Astrocyte of the hippocampus (primary cell): ENCODE measurements at regions not wholly inside any gene's neighbourhood (a gene's known extent, or its start where the extent isn't known, plus 50 kb on each side); places are given as distances from the start of the nearest gene placed in this dataset.
"Not testable (repeated sequence)": the region's sequence is repeated elsewhere in the genome, so short reads cannot be mapped to it uniquely, and the experiment has no call there.

Source experiments
- DNase-seq: peaks from one replicate; pipeline ENCODE4 v3.0.0; 2011; ENCODE audit warnings: low read depth, low spot score

DNA sequence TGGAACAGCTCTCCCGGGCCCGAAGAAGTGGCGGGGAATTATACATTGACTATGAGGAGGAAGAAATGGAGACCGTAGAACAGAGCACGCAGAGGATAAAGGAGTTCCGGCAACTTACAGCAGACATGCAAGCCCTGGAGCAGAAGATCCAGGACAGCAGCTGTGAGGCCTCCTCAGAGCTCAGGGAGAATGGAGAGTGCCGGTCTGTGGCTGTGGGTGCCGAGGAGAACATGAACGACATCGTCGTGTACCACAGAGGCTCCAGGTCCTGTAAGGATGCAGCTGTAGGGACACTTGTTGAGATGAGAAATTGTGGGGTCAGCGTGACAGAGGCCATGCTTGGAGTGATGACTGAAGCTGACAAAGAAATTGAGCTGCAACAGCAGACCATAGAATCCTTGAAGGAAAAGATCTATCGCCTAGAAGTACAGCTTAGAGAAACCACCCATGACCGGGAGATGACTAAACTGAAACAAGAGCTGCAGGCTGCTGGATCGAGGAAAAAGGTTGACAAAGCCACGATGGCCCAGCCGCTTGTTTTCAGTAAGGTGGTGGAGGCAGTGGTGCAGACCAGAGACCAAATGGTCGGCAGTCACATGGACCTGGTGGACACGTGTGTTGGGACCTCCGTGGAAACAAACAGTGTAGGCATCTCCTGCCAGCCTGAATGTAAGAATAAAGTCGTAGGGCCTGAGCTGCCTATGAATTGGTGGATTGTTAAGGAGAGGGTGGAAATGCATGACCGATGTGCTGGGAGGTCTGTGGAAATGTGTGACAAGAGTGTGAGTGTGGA is 129.5 kb upstream of the DMRT1 start:
- DNase-seq: no peak

DNA sequence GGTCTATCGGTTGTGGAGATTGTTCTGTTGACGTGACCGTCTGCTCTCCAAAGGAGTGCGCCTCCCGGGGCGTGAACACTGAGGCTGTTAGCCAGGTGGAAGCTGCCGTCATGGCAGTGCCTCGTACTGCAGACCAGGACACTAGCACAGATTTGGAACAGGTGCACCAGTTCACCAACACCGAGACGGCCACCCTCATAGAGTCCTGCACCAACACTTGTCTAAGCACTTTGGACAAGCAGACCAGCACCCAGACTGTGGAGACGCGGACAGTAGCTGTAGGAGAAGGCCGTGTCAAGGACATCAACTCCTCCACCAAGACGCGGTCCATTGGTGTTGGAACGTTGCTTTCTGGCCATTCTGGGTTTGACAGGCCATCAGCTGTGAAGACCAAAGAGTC is 128.9 kb upstream of the DMRT1 start:
- no peak for DNase-seq

- no peak for DNase-seq
Observed at GRCh38 chr9:713091-713490, 128.4 kb upstream of the DMRT1 start.

DNA sequence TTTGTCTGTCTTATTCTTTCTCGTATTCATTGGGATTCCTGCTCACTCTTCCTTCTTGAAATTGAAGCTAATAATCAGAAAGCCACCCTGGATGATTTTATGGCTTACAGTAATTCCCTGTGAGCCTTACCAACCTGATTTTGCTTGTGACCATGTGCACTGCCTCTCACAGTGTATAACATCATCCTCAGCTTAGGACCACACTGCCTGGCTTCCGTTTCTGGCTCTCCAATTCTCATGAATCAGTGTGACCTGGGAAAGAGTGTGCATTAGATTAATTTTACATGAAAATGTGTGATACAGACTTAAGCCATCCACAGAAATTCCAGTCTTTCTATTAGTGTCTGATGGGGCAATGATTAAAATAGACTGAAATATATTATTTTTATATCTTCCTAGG is 126.8 kb upstream of the DMRT1 start:
- no peak for DNase-seq

- DNase-seq: peak; percentile 34
Observed at GRCh38 chr9:715300-715699, 126.2 kb upstream of the DMRT1 start.

- DNase-seq: peak; percentile 56
Observed at GRCh38 chr9:715743-716400, 125.6 kb upstream of the DMRT1 start.

GRCh38 chr9:717722-718121 is 123.8 kb upstream of the DMRT1 start:
- no peak for DNase-seq

GRCh38 chr9:720239-720881 is 121.1 kb upstream of the DMRT1 start:
- DNase-seq: no peak

- DNase-seq: no peak
Observed at GRCh38 chr9:722388-722980, 119.0 kb upstream of the DMRT1 start.

DNA sequence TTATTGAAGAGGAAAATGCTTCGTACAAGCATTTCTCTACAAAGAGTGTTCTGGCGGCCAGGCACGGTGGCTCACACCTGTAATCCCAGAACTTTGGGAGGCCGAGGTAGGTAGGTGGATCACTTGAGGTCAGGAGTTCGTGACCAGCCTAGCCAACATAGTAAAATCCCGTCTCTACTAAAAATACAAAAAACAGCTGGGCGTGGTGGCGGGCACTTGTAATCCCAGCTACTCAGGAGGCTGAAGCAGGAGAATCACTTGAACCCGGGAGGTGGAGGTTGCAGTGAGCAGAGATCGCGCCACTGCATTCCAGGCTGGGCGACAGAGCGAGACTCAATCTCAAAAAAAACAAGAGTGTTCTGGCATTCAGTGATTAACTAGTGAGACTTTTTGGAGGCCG is 117.0 kb upstream of the DMRT1 start:
- DNase-seq: not testable (repeated sequence)

- DNase-seq: no peak
Observed at GRCh38 chr9:726005-726404, 115.5 kb upstream of the DMRT1 start.

DNA sequence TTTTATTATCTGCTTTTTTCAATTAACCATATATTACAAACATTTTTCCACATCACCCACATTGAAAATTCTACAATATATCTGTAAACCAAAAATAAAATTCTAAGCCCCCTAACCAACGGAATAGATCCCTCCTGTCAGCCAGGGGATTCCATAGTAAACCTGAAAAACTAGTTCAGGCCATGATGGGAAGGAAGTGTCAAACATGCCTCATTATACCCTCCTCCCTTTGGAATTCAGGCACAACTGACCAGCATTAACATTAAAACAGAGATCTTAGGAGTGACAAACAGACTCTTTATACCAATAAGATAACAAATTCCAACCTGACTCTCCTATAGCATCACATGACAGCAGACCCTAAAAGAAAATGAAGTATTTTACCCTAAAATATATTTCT is 113.7 kb upstream of the DMRT1 start:
- DNase-seq: no peak

DNA sequence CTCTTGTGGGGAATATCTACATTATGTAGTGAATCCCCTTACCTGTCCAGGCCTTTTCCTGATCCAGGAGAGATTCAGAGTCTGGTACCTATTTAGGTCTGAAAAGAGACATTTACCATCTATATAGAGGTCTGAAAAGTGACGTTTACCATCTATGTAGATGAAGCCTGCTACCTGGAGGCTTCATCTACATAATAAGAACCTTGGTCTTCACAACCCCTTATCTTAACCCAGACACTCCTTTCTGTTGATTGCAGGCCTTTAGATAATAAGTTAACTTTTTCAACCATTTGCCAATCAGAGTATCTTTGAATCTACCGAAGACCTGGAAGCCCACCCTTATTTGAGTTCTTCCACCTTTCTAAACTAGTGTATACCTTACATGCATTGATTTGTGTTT is 113.0 kb upstream of the DMRT1 start:
- DNase-seq: no peak

DNA sequence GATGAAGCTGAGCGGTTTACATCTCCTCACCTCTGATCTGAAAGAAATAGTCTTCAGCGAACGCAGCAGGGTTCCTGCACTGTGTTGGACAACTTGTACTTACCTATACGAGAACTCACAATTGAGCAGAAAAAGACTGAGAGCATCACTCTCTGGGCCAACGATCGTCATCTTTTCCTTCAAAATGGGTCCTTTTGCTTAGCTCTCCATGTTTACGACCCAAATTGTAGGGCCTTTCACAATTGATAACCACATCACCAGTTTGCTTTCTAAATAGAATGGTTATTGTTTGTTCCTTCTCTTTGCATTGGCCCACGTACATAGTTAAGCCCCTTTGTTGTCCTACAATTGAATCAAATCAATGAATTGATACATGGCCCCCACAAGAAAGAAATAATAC is 110.0 kb upstream of the DMRT1 start:
- DNase-seq: no peak

DNA sequence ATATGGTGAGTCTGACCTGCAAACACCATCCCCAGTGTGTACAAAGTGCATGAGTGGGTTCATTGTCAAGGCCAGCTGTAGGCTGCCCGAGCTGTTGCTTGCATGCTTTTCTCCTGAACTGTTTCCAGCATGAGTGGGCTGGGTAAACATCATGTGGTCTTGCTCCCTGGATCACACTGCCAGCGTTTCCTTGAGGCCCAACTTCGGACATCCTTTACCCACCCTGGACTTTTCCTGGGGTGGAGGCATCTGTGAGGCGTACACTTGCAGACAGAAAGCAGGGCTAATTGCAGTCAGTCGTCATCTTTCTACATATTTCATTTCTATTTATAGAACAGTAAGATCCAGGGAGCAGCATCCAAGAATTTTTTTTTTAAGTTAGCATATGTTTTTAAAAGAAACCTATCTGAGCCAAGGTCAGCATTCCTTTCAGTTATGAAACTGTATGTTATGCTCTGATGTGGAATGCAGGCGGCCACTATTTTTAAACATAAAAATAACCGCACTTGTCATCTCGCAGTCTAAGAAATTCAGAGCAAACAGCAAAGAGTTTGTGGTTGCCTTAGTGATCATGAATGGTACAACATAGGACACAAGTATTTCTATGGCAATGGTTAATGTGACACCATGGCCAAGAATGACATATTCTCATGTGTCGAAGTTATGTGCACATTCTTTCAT is 106.5 kb upstream of the DMRT1 start:
- DNase-seq: peak; percentile 63

DNA sequence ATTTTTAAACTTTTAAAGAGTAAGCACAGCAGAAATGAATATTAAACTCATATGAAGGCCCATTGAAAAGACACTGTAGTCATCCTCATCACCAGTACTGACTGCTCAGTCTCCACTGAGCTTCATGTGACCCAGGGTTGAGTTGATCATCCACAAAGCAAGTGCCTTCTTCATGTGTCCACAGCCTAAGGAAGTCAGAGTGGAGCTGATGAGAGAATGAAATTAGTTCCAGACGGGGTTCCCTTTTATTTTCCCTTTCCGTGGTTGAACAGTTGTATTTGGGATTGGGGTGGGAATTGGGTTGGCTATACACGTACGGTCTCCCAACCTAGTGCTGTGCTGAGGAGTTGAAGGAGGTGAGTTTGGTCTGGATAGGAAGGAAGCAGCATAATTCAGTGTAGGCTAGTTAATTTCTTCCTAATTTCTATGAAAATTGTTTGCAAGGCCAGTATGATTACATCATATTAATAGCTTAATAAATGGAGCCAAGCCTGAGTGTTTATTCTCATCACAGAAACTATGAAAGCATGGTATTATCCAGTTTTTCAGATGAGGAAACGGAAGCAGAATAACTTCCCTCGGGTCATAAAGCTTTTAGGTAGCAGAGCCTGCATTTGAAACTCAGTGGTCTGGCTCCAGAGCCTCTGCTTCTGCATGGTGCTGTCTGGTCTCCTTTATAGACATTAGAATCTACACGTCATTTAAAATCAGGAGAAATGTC is 103.9 kb upstream of the DMRT1 start:
- no peak for DNase-seq

DNA sequence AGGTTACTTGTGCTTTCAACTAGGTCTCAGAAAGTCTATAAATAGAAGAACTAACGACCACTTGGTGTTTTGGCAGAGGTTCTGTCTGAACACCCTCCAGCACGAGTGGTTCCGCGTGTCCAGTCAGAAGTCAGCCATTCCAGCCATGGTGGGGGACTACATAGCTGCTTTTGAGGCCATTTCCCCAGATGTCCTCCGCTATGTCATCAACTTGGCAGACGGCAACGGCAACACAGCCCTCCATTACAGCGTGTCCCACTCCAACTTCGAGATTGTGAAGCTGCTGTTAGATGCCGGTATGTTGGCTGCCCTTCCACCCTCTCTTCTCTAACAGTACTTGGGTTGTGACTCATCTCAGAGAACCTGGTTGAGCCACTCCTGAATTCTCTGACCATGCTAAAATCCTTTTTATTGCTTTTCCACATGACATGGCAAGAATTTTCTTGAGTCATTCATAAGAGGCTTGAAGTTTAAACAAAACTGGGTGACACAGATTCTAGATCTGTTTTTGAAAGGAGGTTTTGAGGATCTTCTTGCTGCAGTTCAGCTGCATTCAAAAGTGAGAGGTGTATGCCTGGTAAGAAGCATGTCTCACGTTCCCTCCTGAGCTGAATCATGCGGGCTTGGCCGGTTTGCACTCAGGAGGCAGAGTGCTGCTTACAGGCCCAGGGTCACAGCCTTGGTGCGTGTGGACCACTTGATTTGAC is 103.1 kb upstream of the DMRT1 start:
- DNase-seq: peak; percentile 92

GRCh38 chr9:739362-739761 is 102.1 kb upstream of the DMRT1 start:
- no peak for DNase-seq

DNA sequence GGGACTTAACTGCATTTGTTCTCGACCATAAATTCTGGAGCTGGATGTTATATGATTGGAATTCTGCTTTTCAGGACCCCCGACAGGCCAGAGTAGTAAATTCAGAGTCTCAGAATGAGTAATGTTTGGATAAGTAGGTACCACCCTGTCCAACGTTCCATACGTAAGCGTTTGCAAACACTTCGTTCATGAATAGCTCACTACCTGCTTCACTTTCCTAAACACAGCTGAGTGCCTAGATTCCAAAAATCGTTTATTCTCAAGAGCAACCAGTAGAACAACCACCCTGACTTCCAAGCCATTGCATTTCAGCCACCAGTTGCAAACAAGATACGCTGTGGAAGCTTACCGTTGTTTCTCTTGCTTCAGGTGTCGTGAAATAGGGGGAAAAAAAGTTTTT is 101.3 kb upstream of the DMRT1 start:
- no peak for DNase-seq

- no peak for DNase-seq
Observed at GRCh38 chr9:742104-742503, 99.4 kb upstream of the DMRT1 start.
